GM21786 (cell line): ENCODE measurements at regions not wholly inside any gene's neighbourhood (a gene's known extent, or its start where the extent isn't known, plus 50 kb on each side); places are given as distances from the start of the nearest gene placed in this dataset.
A peak's percentile ranks its signal among the peaks of the same experiment; 100 is the strongest.

Experiments used
- ATAC-seq: cut with Tn5 transposase; IDR thresholded peaks from one replicate; pipeline ENCODE4 v1.9.1; 2021; ENCODE audit not compliant: unreplicated experiment

DNA sequence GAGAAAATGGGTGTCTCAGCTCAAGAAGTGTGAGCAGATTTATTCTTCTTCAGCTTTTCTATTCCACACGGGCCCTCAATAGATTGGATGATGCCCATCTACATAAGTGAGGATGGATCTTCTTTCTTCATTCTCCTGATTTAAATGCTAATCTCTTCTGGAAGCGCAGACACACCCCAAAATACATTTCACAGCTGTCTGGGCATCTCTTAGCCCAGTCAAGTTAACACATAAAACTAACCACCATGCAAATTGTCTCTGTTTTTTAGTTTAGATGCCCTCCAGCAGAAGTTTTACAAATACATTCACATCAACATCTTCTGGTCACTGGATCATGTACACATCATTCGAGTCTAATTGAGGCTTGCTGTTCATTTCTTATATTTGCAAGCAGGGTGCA, 249.0 kb upstream of the VCX3A start:
- no peak for ATAC-seq

DNA sequence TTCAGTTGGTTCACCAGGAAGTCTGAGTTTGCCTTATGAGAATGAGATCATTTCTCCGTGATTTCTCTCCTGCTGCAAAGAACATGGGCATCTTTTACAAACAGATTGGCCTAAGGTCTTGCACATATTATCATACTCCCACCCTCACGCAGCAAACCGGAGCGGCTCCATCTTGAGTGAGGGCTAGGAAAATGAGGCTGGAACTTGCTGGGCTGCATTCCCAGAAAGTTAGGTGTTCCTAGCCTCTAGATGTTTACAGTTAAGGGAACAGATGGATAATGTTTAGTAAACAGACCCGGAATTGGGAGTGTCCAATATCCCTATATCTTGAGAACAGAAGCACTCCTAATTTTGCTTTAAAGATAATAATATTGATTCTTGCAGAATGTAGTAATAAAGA, 247.9 kb upstream of the VCX3A start:
- ATAC-seq: no peak

DNA sequence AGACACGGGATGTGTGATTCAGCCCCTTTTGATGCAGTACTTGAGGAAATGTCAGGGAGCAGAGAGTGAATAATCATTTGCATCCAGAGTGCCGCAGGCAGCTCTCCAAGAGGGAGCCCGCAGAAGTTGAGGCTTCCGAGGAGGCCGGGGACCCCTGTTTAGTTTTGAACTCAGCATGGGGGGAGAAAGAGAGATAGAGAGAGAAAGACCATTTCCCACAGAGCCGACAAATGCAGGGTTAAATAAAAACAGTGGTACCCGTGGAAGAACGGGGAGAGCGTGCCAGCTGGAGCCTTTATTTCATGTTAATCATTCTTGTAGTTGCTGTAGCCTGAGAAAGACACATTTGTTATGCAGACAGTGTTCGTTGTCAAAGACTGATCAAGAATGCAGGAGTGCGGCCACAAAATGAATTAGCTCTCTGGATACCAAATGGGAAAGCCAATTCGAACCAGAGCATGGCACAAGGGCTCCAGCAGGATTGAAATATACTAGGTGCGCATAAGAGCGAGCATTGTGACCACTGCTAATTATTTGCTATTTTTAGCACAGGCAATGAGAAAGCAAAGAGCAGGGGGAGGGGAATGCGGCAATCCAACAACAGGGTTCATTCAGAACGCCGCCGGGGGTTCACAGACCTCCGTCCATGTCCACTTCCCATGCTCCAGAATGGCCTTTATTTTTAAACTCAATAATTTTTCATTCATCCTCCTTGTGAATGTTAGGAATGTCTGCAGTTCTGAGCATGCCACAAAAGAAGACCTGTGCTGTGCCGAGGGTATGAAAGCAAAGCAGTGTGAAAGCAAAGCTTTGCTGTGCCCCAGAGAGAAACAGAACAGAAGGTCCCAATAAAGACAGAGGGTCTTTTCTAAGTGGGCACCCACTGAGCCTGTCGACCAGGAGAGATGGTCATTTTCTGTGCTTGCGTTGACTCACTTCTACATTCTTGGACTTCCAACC, 243.9 kb upstream of the VCX3A start:
- ATAC-seq: no peak

DNA sequence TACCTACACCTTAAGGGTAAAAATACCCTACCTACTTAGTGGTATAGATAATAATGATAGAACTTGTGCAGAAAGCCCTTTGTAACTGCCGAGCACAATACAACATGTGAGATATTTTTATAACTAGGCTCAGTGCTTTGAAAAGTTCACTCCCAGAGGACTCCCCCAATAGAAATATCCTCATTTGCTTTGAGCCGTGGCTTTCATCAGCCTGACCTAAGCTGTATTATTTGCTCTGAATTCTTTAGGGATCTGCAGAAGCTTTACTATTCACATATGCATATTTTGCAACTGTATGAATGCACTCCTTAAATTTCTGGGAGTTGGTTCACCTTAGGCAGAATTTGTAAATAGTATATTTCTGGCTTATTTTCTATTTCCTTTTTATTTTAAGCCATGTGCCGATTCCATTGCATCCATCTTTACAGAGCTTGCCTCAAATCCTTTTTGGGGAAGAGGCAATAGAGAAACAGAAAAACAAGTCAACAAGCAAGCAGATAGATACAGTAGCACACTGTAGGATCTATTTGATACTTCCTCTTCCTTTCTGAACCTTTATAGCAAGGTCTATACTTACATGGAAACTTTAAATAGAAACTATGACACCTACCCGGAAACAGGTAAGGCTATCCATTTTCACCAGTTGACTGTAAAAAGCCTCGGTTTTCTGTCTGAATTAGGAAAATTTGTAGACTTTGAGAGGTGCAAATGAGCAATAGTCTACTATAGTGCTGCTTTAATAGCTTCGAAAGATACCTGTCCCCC, 242.5 kb upstream of the VCX3A start:
- no peak for ATAC-seq

DNA sequence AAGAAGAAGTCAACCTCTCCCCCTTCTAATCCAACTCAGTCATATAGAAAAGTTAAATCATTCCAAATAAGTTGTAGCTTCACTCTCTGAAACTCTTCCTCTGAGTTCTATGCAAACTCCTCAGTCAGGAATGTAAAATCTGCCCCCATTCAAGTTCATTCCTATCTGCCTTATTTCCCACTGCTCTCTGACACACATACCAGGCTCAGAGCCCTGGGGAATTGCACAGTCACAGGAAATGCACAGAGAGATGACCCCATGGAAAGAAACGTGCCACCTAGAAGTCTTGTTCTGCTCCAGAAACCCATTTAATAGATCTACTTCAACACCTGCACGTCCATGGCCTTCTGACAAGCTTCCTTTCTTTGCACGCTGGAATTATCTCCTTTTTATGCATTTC, 236.0 kb upstream of the VCX3A start:
- no peak for ATAC-seq

DNA sequence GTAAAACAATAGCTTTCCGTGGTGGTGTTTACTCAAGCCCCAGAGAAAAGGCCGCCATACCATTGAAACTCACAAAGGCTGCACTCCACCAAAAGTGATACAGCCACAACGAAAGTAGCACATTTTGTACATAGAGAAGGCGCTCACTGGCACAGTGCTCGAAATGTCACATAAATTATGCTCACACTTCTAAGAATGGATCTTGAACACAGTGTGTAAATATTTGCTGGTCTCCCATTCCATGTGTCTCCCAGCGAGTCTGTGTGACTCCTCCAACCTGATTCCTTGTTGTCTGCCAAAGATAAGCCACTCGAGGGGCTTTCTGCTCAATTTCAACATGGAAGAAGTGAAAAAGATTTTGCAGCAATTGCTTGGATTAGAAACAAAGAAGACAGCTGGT, 234.0 kb upstream of the VCX3A start:
- no peak for ATAC-seq

DNA sequence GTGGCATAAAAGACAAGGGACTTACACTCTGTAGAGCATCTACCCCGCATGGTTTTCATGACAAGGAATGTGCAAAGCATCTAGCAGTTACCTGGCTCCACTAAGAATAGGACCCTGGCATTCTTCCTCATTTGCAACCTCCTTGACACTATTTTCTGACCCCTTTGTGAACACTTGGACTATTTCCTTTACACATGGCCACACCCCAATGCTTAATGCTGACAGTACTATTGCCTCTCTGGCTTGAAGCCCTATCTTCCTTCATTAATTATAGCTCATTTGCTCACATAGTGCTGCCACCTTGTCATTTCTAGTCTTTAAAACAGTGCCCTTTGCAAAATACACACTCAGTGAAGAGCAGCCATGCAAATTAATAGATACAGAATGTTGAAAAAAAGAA, 226.3 kb upstream of the VCX3A start:
- ATAC-seq: no peak

DNA sequence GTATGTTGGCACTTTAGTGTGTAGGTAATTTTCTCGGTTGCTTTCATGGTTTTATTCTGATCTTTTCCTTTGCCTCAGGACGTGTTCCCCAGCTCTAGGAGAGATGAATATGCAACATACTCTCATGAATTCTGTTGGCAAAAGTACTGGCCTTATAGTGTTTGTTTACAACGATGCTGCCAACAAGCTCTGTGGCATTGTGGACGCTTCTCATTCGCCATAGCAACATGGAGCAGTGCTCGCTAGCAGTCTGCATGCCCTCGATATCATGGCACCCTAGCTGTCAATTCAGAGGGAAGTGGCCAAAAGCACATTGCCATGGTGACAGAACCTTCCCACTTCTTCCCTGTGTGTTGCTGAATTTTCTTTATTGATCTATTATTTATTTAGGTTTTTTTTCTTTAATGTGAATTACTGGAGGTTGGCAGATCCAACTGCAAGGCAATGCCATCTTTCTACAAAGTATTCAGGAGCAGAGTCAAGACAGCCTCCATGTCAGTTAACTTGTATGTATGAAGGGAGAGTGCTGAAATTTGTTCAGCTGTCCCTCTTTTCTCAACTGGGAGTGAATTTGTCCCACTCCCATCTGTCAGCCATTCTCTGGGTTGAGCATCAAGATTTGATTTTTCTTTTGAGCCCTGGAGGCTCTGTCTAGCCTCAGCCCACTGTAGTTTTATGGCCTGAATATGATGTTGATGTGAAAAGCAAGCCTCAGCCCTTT, 224.9 kb upstream of the VCX3A start:
- ATAC-seq: no peak

DNA sequence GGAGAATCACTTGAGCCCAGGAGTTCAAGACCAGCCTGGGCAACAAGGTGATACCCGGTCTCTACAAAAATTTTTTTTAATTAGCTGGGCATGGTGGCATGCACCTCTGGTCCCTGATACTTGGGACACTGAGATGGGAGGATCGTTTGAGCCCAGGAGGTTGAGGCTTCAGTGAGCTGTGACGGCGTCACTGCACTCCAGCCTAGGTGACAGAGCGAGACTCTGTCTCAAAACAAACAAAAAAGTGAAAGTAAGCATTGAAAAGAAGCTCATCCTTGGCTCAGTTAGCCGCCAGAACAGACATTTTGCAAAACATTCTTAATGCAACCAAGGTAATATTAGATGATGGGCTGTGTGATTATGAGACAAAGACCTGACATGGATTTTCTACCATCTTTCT, 223.3 kb upstream of the VCX3A start:
- no peak for ATAC-seq

DNA sequence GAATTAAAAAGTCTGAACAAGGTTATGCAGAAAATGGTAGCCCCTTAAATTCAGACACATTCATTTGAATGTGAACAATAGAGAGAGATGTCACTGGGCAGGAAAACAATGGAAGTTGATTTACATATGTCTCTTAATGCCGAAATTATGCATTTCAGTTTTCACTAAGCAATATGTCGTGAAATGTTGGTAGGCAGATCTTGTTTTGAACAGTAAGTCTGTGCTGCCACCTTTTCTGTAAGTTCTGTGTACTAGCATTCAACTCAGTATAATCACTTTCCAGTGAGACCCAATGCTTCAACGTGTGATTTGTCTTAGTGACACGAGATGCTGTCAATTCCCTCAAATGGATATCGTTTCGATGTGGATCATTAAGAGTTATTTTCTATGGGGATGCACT, 222.7 kb upstream of the VCX3A start:
- ATAC-seq: no peak

DNA sequence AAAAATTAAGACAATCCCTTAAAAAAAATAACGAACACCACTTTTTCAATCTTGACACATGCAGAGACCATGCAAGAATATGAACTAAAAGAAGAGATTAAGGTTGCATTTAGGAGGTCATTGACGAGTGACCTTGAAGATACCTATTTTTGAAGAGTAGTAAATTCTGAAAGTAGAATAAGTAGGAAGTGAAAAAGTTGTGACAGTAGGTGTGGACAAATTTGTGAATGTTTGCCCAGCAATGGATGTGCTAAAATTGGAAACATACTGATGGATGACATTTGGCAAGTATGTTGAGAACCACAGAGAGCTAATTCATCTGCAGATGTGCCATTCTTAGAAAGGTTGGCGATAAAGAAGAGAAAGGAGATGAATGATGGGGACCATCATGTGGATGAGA, 213.7 kb upstream of the VCX3A start:
- ATAC-seq: peak; percentile 47

DNA sequence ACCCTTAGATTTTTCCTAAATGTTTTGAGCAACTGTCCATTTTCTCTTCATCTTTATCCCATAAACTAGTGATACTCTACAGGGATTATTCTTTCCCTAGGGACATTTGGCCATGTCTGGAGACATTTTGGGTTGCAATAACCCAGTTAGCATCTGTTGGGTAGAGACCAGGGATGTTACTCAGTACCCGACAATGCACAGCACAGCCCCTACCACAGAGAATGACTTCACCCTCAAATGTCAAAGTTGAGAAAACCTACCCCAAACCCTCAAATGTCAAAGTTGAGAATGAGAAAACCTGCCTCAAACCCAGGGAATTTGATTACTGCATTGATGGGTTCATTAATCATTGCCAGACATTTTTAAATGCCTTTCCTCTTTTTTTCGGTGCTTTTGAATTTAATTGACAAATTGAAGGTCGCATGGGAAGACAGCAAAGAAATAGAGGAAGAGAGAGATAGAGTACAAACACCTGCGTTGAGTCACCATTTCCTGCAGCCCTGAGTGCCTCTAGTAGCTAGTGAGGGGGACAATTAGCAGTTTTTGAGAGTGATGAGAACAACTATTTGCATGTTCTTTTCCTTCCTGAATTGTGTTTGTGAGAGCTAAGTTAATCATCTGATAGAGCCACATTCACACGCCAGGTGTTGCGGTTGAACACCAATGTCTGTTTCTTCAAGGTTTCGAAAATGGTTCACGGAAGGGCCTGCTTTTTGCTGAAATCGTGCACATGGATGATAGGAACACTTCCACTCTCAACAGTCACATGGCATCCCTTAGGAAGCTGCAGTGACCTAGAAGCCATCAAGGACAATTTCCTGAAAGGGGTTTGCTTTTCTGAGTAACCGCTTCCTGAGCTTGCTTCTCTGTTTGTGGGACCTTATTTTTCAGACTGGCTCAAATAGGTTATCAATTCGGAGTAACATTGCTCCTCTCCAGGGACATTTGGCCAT, 203.9 kb upstream of the VCX3A start:
- peak; percentile 93 for ATAC-seq

DNA sequence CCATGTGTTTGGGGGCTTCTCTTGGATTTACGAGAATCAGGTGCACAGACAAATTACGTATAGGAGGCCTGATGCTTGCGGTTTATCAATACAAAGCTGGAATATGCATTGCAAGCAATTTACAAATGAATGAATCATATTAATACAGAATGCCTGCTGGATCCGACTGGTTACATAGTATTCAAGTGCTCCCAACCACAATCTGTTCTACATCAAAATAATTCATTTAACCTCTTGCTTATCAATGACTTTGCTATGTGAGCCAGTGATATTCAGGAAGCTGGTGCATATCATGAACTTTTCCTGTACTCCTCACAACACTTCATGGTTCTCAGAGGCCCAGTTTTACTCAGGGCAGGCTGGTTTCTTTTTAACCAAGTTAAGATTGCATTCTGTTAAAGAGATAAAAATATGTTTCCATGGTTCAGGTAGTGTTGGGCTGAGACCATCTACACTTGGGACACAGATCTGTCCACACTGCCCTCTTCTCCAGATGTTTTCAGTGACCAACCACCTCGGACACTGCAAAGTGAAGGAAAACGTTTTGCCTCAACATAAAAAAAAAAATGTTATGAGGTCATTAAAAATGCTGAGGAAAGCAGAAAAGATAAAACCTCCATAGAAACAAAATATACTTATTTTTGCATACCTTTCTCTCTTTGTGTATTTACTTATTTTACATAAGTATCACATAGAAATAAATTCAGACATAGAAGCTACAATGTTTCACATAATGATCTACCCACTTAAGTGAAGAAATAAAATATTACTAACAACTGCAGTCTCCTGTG, 200.1 kb upstream of the VCX3A start:
- ATAC-seq: no peak

DNA sequence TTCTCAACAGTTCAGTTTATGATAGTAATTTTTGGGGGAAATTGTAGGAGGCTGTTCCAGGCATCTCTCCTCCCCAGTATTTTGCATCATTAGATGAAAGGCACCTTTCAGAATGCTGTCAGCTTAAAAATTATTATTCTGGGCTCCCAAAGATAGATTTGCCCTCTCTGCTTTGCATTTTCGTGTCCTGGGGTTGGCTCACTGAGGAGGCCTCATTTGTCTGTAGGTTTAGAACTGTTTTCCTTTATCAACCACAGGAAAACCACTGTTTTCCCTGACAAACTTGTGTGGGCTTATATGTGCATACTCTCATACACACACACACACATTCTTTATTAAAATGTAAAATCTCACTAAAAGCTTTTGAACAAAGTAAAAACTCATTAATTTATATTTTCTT, 197.2 kb upstream of the VCX3A start:
- ATAC-seq: no peak

DNA sequence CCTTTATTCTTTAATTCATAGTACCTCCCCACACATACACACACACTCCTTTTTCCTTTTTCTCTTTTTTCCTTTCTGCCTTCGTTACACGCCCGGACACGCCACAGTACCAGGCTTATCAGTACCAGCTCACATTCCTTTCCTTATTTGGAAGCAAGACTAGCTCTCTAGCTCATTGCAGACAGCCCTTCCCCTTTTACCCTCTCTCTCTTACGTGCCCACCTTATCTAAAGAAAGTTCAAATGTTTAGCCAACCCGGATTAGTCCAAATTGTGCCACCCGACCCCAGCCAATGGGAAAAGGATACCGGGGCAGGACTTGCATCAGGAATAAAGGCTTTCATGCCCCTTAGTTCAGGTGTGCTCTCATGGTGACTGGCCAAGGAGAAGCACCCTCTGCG, 194.7 kb upstream of the VCX3A start:
- no peak for ATAC-seq

DNA sequence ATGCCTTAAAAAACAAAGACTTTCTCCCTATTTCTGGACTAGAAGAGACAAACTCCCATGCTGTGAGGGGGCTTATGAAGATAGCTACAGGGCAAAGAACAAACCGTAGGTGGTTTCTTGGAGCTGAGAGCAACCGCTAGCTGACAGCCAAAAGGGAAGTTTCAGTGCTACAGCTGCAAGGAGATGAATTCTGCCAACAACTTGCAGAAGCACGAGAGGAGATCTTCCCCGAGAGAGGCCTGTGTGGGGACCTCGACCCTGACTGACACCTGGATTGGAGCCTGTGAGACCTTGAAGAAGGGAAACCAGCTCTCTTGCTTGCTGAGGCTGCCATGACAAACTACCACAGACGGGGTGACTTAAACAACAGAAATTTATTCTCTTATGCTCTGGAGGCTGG, 183.8 kb upstream of the VCX3A start:
- ATAC-seq: no peak

DNA sequence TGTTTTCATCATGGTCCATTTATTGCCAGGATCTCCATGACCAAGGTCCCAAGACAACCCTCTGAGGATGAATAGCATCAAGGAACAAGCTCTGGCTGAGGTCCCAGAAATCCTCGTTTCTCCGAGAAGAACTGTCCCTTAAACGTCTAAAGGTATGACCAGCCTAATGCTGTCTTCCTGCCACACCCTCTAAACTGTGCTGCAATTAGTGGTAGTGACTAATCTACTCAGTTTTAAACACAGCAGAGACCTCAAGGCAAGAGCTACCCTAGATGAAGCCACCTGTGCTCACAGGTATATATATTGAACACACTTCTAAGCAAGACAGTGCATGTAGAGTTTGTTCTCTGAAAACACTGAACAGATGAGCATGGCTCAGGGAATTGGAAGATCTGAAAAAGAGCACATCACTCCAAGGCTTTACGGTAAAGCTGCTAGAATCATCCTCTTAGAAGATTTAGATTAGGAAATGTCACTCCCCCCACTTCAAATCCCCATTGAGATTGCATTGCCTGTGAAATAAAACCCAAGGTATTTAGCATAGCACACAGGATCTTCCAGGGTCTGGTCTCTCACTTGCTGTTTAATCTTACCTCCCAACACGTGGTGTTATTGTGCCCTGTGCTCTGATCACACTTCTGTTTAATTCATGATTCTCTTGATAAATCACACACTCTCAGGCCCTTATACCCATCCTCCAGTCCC, 173.9 kb upstream of the VCX3A start:
- no peak for ATAC-seq

DNA sequence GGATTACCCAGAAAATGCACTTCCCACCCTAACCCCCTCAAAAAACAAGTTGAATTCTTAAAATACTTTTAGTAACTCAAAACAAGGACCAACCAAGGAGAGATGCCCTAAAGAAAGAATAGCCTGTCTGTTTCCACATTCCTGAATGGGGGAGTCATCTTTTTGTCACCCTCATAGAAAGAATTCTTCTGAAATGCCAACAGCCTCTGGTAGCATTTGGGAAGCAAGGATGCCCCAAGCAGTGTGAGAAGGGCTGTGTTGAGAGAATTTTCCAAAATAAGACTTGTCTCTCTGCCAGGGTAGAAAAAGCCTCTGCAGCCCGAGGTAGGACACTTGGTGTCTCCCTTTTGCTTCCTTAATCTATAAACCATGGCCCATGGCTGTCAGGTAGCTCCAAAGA, 173.1 kb upstream of the VCX3A start:
- no peak for ATAC-seq

DNA sequence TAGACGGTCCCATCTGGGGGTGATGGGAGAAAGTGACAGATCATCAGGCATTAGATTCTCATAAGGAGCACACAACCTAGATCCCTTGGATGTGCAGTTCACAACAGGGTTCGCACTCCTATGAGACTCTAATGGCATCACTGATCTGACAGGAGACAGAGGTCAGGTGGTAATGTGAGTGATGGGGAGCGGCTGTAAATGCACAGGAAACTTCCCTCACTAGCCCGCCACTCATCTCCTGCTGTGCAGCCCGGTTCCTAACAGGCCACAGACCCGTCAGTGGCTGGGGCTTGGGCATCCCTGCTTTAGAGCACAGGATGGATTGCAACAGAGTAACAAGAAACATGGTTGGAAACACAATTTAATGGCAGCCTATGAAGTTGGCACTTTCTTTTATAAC, 172.6 kb upstream of the VCX3A start:
- ATAC-seq: no peak
